ENCODE measurements at regions not wholly inside any gene's neighbourhood (a gene's known extent, or its start where the extent isn't known, plus 50 kb on each side); places are given as distances from the start of the nearest gene placed in this dataset.
"Not testable (repeated sequence)": the region's sequence is repeated elsewhere in the genome, so short reads cannot be mapped to it uniquely, and the experiment has no call there.

DNA sequence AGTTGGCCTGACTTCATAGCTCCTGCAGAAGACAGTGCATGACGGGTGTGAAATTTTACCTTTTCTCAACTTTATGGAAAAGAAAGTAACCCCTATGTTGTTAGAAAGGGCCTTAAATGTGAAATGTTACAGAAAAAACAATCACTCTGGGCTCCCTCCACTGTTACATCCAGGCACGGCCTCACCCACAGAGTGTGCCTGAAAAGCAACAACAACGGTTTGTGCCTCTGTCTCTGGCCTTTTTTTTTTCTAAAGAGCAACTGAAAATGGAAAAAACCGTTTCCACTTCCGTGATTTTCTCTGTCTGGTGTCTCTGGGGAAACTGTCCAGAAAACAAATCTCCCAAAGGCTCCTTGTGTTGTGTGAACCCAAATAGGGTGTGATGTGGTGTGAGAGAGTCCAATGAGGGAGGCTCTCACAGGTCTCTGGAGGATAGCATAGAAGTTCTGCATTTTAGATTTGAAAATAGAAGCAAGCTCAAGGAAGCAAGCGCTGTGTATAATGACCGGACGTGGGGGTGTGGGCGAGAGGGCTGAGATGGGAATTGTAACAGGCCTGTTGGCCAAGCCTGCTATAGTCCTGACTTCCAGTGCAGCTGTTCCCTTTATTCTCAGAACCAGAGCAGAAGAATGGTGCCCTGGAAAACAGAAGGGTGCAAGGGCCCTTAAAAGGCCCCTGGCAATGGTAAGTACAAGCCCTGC is 221.8 kb upstream of the TUT7 start:
- no peak for DNase-seq (ENCODE audit: low read depth in 2 of 2)

DNA sequence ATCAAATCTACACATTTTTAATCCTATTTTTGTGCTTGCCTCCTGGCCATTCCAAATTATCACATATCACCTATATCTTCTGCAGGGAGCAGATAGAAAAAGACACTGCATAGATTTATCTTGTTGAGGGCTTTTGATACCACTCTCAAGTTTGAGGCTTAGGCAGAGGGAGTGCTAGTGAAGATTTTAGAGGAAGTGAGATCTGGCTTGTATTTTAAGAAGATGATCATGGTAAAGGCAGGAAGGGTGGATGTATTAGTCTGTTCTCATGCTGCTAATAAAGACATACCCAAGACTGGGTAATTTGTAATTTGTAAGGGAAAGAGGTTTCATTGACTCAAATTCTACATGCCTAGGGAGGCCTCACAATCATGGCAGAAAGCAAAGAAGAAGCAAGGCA is 220.9 kb upstream of the TUT7 start:
- DNase-seq (ENCODE audit: low read depth in 2 of 2): no peak

DNA sequence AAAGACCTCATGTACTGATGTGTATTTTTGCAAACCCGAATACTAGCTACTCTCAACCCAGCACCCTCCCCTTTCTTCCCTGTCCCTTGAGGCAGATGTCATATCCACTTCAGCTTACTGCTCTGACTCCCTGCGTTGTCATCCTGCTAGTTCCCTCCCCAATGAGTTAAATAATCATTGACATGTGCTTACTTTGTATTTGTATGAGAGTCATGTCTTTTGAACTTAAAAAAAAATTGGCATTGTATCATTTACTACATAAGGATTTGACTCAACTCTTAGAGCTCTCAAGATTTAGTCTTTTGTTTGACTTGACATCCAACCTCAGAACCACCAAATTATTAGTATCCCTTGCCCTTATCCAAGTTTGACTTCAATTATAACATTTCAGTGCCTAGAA is 219.7 kb upstream of the TUT7 start:
- no peak for DNase-seq (ENCODE audit: low read depth in 2 of 2)

DNA sequence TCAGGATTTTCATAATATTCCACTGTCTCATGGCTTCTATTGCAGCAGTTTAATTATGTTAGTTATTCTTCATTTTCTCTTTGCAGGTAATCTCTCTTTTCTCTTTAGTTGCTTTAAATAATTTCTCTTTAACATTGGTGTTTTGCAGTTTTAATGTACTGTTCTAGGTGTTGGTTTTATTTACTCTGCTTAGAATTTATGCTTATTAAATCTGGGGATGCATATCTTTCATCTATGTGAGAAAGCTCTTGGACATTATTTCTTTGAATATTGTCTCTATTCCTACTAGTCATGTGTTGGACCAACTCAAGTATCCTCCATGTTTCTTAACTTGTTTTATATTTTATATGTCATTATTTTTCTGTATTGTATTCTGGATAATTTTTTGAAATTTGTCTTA is 218.7 kb upstream of the TUT7 start:
- DNase-seq (ENCODE audit: low read depth in 2 of 2): no peak

DNA sequence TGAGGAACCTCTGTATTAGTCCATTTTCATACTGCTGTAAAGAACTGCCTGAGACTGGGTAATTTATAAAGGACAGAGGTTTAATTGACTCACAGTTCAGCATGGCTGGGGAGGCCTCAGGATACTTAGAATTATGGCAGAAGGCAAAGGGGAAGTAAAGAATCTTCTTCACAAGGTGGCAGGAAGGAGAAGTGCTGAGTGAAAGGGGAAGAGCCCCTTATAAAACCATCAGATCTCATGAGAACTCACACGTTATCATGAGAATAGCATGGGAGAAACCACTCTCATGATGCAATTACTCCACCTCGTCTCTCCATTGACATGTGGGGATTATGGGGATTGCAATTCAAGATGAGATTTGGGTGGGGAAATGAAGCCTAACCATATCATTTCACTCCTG is 211.4 kb upstream of the TUT7 start:
- not testable (repeated sequence) for DNase-seq (ENCODE audit: low read depth in 2 of 2)

DNA sequence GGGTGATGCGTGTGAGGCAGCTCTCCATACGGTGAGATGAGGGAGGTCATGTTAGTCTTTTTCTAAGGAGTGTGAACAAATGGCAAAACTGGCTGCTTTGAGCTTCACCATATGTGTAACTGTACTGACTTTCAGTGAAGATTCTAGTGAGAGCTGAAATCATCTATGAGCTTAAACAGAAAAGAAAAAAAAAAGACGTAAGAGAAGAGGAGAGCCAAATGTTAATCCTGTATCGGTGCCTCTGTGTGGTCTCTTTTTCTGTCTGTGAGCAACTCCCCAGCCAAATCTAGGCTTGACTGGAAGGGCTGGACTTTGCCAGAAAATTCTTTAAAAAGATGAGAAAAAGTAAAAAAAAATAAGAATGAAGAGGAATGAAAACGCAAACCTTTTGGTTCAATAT is 209.7 kb upstream of the TUT7 start:
- DNase-seq (ENCODE audit: low read depth in 2 of 2): no peak

DNA sequence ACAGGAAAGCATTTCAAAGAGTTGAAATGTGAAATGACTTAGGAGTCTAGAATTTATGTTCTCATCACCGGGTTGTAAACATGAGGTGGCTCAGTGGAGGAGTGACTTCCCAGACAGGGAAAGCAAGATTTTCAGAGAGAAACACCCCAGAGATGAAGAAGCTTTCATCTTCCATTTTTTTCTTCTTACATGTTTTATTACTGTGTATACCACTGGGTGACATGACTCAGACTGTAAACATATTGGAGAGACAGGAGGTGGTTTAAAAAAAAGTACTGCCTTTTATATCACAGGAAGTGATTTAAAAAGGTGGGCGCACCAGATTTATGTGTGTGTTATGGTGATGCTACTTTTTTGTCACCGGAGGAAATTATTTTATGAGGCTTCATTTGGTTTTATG is 209.1 kb upstream of the TUT7 start:
- DNase-seq (ENCODE audit: low read depth in 2 of 2): no peak

DNA sequence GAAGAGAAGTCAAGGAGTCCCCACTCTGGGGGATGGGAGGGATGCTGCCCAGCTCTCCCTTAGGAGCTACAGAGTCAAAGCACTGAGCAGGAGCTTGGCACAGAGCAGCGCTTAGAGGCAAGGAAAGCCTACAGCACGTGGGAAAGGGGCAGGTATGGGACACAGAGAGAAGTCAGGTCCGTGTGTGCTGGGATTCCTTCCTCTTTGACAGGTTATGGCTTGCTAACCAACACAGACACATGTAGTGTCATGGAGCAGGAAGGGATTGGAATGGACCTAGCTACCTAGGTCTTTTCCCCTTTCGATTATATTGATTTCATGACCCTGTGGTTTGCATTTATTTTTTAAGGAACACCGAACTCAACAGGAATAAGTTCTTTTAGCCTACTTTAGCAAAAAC is 208.5 kb upstream of the TUT7 start:
- DNase-seq (ENCODE audit: low read depth in 2 of 2): no peak

DNA sequence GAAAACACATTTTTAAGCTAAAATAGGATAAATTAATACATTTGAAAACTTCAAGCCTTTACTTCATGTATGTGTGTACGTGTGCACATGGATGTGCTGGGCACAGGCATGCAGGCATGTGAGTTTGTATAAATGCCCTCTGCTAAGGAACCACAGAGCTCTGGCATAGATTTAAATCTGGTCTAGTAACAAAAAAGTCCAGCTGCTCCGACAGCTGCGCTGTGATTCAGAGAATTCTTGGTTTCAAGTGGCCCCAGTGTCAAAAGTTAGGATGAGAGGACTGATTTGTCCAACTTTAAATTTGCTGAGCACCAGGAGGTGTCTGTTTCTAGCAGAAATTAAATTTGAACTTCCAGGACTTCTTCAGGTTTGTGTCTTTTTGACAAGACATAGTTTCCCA is 203.7 kb upstream of the TUT7 start:
- DNase-seq (ENCODE audit: low read depth in 2 of 2): no peak

DNA sequence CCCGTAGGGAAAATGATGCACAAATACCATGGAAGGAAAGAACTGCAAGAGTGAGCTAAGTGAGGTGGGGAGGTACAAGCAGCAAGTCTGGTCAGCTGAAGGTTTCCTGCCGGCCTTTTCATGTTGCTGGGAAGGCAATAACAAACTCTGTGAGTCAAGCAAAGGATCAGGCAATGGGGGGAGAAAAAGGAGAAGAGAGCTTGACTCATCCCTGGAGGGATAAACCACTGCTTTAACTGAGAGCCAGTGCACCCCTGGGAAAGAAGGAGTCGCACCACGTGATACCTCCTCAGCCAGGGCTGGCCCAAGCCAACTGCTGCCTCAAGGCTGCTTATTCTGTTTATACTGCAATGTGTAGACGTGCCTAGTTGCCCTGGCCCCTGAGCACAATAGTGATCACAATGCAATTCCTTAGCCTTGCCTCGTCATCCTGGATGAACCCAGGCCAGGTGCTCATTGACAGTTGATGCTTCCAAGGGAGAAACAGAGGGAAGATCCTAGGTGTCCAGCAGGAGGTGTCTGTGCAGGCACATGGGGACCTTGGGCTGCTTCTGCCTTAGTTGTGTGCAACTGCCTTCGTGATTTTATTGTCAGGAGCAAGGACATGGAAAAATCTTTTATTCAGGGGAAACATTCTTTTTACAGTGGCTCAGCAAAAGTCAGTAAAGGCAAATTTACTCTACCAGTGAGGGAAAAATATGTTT is 203.0 kb upstream of the TUT7 start:
- DNase-seq (ENCODE audit: low read depth in 2 of 2): no peak

DNA sequence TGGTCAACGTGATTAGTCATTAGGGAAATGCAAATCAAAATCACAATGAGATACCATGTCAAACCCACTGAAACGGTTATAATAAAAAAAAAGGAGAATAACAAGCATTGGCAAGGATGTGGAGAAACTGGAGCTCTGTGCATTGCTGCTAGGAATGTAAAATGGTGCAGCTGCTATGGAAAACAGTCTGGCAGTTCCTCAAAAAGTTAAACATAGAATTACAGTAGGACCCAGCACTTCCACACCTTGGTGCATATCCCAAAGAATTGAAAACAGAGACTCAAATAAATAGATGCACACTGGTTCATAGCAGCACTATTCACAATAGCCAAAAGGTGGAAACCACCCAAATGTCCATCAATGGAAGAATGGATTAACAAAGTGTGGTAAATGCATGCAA is 201.5 kb upstream of the TUT7 start:
- DNase-seq (ENCODE audit: low read depth in 2 of 2): no peak

DNA sequence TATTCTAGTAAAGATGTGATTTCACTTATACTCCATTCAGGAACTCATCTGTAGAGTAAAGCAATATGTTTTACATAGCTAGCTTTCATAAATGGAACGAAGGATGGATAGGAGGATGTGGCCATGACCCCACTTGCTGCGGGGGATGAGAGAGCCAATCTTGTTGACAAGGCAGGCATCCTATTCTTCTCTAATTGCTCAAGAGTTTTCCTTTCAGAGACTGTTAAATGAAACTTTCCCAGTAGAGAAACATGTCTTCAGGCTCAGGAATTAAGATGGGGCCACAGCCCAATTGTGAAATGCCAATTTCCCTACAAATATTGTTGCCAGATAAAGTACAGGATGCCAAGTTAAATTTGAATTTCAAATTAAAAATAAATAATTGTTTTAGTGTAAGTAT is 196.2 kb upstream of the TUT7 start:
- DNase-seq (ENCODE audit: low read depth in 2 of 2): no peak

DNA sequence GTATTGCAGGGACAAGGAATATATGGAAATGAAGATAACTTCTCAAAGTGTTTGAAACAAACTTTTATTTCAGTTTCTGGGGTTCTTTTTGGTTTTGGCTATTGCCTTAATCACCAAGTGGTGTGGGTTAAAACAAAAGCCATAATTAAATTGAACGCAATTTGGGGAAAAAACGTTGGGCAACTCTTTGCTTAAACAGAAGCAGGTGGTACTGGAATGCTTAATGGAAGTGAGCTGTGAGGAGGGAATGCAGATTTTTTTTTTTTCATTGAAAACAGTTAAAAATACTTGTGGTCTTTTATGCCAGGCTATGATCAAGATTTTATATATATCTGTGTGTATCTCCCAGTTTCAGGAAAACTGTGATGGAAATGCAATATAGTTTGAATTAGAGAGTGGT is 195.7 kb upstream of the TUT7 start:
- no peak for DNase-seq (ENCODE audit: low read depth in 2 of 2)

DNA sequence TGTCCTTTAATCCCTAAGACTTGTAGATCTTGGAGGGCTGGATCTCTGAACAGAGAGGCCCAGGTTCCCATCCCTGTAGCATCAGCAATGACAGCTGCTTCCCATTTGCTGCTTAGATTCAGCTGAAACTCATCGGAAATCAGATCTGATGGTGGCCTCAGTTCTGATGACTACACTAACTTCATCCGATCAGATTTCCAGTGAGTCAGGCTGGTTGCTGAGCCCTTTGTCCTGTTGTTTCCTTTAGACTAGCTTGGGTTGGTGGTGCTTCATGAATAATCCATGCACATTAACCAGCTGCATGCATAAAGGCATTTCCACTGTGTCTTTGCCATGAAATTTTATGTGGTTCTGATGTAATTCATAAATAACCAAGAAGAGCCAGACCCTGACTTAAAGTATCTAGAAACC is 195.2 kb upstream of the TUT7 start:
- DNase-seq (ENCODE audit: low read depth in 2 of 2): no peak

DNA sequence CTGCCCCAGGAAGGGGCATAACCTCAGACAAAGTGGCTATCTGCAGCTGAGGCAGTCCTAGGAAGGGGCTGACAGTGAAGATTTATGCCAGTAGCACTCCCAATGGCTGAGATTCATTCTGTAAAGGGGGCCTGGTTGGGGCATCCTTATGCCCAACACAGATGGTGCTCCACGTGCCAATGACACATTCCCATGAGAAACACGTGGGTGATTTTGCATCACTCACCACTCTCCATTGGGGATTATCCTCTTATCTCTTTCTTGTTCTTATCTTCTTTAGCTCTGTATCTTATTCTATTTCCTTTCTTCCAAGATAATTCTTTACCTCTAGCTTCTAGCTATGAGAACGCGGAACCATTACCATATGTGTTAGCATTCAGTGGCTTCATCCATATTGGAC is 194.0 kb upstream of the TUT7 start:
- DNase-seq (ENCODE audit: low read depth in 2 of 2): no peak

DNA sequence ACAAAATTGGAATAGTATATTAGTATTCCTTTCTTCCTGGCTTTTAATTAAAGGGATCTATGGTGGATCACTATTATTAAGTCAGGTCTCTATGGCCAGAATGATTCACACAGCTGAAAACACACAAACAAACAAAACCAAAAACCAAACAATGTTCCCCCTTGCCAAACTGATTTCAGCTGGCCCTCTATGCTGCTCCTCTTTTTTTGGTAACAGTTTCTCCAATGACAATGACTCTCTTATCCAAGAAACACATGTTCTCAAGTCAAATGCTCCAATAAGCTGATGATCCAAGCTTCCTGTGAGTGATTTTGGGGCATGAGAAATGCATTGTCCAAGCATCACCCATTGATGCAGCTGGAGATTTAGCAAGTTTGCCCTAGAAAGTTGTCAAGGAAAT is 193.4 kb upstream of the TUT7 start:
- no peak for DNase-seq (ENCODE audit: low read depth in 2 of 2)

DNA sequence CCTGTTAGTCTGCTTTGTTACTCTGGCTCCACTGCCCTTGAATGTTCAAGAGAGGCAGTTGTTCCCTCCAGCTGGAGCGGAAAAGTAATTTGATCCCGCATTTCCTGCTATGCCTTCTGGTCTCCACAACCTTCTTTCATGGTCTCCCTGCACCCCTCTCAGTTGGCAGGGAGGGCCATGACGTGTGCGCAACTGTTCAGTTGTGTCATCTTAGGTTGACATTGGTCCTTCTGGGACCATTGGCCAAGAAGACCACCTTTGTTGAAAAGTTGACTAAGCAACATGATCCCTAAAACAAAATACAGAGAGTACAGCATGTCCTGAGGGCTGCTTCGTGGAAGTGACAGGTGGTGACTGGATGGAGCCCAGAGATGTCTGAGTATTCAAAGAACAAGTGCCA is 192.5 kb upstream of the TUT7 start:
- no peak for DNase-seq (ENCODE audit: low read depth in 2 of 2)

DNA sequence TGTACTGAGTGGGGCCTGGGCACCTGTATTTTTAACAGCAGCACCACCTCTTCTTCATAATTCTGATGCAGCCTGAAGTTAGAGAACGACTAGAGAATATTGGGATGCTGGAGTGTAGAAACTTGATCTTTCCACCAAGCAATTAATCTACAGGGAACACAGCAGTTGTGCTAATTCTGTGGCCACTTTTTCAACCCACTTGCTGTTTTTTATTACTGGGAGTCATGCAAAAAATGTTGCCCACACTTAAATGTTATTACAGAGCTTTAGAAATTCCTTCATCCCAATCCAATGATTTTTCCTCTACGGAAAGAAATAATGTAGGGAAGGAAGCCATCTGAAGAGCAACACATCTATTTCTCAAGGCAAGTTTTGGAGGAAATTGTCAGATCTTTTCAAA is 190.9 kb upstream of the TUT7 start:
- no peak for DNase-seq (ENCODE audit: low read depth in 2 of 2)

DNA sequence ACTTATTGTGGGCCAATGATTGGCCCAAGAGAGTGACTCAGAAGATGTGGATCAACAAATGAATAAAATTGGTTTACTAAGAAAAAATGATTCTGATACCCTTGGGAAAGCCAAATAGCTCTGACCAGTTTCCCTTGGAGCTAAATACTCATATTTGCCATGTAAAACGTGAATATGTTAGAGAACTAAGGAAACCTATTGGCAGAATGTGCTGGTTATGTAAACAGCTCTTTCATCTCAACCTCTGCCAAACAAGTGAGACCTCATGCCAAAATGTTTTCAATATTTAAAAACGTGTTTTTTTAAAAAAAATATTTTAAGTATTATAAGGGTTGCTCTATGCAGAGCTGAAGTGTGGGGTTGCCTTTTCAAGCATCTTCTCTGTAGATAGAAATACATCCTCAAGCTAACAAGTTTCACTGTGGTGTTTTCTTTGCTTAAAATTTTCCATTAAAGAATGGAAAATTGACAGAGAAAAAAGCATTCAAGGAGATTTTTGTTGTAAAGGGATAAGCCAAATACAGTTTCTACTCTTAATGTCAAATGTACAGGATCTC is 186.9 kb upstream of the TUT7 start:
- no peak for DNase-seq (ENCODE audit: low read depth in 2 of 2)

DNA sequence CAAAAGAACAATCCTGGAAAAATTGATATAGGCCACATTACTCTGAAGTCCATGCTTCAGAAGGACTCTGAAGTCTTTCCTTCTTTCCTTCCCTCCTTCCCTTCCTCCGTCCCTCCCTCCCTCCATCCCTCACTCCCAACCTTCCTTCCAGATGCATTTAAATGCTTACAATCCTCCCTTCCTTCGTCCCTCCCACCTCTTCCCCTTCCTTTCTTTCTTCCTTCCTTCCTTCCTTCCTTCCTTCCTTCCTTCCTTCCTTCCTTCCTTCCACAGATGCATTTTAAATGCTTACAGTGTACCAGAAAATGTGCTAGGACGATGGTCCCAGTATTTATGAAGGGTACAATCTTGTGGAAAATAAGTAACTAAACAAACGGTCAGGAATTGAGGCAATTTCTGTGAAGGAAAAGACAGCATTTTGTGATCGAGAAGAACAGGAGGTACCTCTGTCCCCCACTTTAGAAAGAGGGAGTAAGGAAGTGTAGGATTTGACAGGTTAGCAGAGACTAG is 181.3 kb upstream of the TUT7 start:
- DNase-seq (ENCODE audit: low read depth in 2 of 2): no peak

DNA sequence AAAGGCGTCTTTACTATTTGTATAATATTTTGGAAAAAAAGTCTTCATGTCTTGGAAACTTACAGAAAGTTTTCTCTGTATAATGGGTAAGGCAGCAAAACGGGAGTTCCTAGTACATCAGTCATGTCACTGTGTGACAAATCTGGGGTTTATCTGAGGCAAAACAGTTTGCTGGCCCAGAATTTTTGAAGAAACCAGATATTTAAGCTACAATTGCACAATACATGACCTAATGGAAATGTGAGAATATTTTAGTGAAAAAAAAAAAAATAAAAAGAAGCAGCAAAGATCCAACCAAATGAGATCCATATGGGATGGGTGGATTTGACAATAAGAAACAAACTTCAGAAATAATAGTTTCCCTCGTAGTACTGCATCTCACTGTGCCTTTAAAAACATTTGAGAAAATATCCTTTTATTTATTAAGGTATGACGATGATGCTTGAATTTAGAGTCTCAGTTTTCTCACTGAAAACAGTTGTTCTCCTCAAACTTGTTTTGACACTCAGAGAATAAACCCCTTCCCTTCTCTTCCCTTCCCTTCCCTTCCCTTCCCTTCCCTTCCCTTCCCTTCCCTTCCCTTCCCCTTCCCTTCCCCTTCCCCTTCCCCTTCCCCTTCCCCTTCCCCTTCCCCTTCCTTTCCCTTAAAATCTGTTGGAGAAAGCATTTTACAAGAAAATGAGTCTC is 180.5 kb upstream of the TUT7 start:
- no peak for DNase-seq (ENCODE audit: low read depth in 2 of 2)

DNA sequence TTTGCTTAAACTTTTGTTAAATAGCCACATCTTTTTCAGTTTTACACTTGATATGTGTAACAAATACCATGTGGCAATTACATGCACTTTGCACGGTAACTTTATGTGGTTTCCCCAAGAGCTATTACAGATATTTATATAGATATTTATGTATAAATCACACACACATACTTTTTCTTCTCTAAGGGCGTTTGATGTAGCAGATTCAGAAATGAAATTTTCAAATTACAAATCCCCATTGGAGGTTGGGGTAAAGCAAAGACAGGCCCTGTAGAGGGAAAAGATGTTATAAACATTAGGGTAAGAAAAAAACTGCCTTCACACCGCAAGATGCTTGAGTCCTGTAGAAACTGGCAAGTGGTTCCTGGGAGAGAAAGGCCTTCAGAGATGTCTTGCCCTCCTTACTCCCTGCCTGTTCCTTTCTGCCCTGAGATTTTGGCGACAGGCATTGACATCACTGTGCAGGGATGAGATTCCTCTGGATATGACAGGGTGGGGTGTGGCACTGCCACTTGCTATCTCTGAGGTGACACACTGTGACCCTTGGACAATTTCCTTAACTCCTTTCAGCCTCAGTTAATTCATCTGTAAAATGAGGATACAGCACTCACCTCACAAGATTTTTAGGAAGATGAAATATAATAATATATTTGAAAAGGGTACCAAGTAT is 177.9 kb upstream of the TUT7 start:
- DNase-seq (ENCODE audit: low read depth in 2 of 2): no peak

Data from stimulated activated CD4-positive, alpha-beta T cell treated with anti-CD3 and anti-CD28 coated beads, Interleukin-12 subunit alpha, Interleukin-12 subunit beta, amount 100 ng/mL, for 24 hours (primary cell).